ENCODE measurements at regions not wholly inside any gene's neighbourhood (a gene's known extent, or its start where the extent isn't known, plus 50 kb on each side); places are given as distances from the start of the nearest gene placed in this dataset.
A peak's percentile ranks its signal among the peaks of the same experiment; 100 is the strongest.

- DNase-seq = no peak
Observed at GRCh38 chr2:34025196-34025595, 426.1 kb upstream of the FAM98A start.

DNA sequence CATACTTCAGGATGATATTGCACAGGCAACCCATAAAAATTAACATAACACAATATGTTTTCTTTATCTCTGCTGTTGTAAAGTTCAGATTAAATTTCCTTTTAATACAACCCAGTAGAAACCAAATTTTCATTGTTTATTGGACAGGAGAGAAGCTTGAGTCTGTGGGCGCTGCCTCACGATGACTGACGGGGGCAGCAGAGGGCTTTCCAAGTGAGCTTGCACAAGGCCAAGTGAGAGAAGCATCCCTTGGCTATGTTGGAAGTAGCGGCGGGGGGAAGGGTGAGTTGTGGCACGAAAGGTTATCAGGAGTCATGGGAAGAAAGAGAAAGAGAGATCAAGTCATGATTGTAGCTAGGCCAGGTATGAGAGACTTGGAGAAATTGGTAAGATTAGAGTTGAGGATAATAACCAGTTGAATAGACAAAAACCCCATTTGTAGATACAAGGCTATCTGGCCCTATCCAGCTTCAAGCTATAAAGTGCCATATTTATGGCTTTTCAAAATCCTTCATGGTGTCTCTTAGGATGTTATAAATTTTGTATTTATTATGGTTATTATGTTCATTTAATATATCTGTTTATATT, 413.7 kb upstream of the FAM98A start:
- DNase-seq = peak; percentile 22

GRCh38 chr2:34011684-34012083, 412.6 kb upstream of the FAM98A start:
- no peak for DNase-seq

DNA sequence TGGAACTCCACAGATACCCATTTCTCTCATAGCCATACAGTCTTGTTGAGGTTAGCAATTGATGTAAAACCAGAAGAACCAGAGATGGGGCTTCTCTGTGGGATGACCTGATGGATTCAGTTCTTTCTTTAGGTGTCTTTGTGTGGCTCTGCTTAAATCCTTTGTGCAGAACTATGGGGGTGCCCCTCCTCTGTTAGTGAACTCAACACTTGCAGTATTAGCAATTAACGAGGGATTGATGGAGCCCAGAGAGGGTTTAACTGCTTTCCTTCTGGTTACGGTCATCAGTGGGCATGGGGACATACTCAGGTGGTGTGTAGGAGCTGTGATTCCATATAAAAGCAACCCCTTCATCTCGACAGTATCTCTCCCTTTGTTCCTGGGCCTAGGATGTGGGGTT, 406.8 kb upstream of the FAM98A start:
- DNase-seq = no peak

GRCh38 chr2:34004936-34005335, 405.8 kb upstream of the FAM98A start:
- DNase-seq = no peak

- no peak for DNase-seq
Observed at GRCh38 chr2:34003795-34004194, 404.7 kb upstream of the FAM98A start.

DNA sequence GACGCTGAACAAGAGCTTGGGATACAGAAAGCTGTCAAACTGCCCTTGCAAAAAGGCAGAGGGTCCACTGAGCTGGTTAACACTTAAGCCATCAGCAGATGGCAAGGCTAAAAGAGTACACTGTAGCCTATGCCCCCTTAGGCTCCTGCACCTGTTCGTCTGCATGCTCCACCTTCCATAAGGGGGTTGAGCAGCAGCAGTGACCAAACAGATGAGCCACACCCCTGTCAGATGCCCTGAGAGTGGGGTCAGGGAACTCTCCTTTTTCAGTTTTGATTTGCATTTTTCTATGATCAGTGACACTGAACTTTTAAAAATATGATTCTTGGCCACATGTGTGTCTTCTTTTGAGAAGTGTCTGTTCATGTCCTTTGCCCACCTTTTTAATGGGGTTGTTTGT, 402.5 kb upstream of the FAM98A start:
- DNase-seq = no peak

DNA sequence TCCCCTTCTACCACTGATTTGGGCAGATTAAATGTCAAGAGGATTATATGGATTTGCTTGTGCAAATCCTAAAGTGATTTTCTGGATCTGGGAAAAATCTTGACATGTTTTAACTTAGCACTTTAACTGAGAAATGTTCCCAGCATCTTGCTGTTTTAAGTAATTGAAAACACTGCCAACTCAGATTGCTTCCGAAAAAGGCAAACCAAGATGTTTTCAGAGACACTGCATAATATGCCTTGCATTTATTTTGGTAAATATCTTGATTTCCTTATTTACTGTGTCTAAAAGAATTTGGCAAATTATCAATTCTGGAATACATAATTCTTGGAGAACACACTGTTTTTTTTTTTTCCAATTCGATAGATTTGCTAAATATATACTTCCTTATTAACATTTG, 385.0 kb upstream of the FAM98A start:
- no peak for DNase-seq

DNA sequence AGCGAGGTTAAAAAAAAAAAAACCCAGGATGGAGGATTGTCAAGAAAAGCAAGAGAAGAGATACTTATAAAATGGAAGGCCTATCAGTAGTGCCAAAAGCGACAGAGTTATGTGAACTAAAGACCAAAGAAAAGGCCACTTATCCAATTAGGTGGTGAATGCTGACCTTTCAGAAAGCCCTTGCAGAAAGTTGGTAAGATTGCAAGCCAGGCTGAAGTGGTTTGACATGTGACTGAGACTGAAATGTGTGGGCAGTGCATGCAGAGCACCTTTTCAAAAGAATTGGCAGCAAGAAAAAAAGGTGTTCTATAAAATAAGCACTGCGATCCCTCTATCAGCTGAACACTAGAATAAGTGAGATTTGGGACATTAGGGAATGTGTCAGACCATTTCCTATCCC, 379.4 kb upstream of the FAM98A start:
- no peak for DNase-seq

GRCh38 chr2:33975498-33975897, 376.4 kb upstream of the FAM98A start:
- no peak for DNase-seq

DNA sequence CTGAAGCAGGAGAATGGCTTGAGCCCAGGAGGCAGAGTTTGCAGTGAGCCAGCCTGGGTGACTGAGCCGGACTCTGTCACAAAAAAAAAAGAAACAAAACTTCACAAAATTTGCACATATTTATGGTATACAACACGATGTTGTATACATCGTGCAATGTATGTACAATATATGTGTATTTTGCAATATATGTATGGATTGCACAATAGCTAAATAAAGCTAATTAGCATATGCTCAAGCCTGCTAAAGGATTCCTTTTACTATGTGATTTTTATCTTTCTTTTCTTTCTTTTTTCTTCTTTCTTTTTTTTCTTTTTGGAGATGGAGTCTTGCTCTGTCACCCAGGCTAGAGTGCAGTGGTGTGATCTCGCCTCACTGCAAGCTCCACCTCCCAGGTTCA, 368.0 kb upstream of the FAM98A start:
- no peak for DNase-seq

GRCh38 chr2:33958591-33958990, 359.5 kb upstream of the FAM98A start:
- DNase-seq = no peak

- no peak for DNase-seq
Observed at GRCh38 chr2:33949371-33949770, 350.3 kb upstream of the FAM98A start.

GRCh38 chr2:33946193-33946592, 347.1 kb upstream of the FAM98A start:
- no peak for DNase-seq

DNA sequence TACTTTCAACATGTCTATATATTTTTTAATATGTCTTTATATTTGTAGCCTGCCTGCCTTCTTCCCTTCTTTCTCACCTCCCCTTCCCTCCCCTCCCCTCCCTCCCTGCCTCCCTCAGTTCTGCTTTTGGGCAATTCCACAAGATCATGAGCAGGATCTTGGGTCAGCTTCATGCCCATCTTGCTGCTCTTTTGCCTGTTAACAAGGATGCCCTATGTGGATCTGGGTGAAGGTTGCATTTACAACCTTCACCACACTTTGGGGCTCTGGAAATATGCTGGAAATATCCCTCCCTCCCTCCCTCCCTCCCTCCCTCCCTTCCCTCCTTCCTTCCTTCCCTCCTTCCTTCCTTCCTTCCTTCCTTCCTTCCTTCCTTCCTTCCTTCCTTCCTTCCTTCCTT, 334.1 kb upstream of the FAM98A start:
- DNase-seq = no peak

- no peak for DNase-seq
Observed at GRCh38 chr2:33931164-33931563, 332.1 kb upstream of the FAM98A start.

DNA sequence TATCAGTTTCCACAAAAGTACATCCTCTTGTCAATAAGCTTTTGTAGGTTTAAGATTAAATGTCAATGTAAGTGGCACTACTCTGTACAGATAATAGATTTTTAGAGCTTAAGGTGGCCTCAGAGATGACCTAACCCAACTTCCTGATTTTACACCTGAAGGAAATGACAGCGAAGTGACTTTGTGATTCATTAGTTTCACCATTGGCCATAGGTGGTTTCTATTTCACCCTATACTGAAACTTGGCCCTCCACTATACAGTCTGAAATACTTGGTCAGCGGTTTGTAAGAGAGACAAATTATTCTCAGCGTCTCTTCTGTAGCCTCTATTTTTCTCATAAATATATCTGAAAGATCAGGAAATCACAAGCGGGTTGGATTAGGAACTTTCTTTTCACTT, 330.4 kb upstream of the FAM98A start:
- no peak for DNase-seq

GRCh38 chr2:33927756-33928155, 328.7 kb upstream of the FAM98A start:
- no peak for DNase-seq

- DNase-seq = no peak
Observed at GRCh38 chr2:33925311-33925710, 326.2 kb upstream of the FAM98A start.

- DNase-seq = no peak
Observed at GRCh38 chr2:33924586-33925169, 325.6 kb upstream of the FAM98A start.

- no peak for DNase-seq
Observed at GRCh38 chr2:33917252-33917651, 318.2 kb upstream of the FAM98A start.

DNA sequence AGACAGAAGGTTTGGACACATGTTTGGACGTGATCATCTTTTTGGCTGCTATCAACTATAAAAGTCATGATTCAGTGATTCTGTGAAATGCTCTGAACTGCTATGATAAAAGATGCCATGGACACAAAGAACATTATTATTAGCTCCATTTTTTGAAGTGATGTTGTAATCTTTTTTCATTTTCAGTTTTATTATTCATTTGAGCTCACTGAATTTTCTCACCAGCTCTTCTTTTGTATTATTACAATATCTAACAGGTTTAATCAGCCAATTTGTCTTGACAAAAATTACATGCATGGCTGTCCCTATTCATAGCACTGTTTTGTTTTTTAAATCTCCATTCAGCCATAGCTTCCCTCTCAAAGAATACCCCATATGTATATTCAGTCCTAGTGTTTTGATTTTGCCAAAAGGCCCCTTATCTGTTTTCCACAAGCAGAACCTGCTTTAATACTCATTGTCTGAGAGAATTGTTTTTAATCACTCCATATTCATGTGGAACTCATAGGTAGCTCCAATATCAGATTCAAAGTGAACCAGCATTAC, 314.0 kb upstream of the FAM98A start:
- no peak for DNase-seq

GRCh38 chr2:33911327-33911726, 312.2 kb upstream of the FAM98A start:
- DNase-seq = no peak

DNA sequence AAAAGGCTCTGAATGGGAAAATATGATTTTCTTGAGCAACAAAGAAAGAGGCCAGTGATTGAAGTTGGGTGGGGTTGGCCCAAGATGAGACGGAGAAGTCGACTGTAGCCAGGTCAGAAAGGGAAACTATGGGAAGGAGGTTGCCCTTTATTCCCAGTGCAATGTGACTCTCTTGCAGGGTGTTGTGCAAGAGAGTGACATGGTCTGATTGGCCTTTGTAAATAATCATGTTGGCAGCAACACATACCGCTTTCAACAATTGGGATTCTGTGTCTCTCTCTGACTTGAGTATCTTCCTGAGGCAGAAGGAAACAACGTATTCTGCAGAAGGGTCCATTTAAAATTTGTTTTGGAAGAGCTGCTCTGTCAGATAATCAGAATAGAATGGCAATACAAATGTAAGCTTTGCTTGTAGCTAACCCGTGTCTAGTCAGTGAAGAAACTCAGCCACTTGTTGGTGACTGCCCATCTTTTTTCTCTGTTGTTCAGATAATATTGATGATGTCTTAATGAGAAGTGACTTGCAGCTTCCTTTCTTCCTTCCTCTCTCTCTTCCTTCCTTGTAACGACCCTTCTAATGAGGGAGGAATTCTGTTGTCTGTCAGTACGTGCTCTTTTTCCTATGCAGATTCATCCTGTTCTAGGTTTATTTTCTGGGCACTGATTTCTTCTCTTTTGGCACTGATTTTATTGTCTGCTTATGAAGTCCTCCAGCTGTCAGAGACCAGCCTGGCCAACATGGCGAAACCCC, 311.0 kb upstream of the FAM98A start:
- DNase-seq = no peak
